ENCODE measurements at regions not wholly inside any gene's neighbourhood (a gene's known extent, or its start where the extent isn't known, plus 50 kb on each side); places are given as distances from the start of the nearest gene placed in this dataset.

GRCh38 chr3:164060923-164061322 lies 1017.4 kb downstream of the SI start:
- TF ChIP-seq CTCF (IDR thresholded peaks at IDR 0.05) (no peak), POLR2AphosphoS5 (IDR thresholded peaks at IDR 0.05) (no peak), POLR2A (IDR thresholded peaks at IDR 0.05) (no peak)
